HG03460 (cell line): ENCODE measurements at regions not wholly inside any gene's neighbourhood (a gene's known extent, or its start where the extent isn't known, plus 50 kb on each side); places are given as distances from the start of the nearest gene placed in this dataset.

Experiments used
- ATAC-seq: cut with Tn5 transposase; IDR thresholded peaks from one replicate; pipeline ENCODE4 v1.9.1; 2021; ENCODE audit not compliant: unreplicated experiment

- ATAC-seq: no peak
These were observed 120.3 kb upstream of the FLRT2 start for GRCh38 chr14:85409481-85410210.

- no peak for ATAC-seq
These were observed 117.2 kb upstream of the FLRT2 start for GRCh38 chr14:85412756-85413155.

GRCh38 chr14:85413836-85414526 is 116.0 kb upstream of the FLRT2 start:
- no peak for ATAC-seq

GRCh38 chr14:85415015-85415712 is 114.8 kb upstream of the FLRT2 start:
- no peak for ATAC-seq

GRCh38 chr14:85416771-85417170 is 113.2 kb upstream of the FLRT2 start:
- no peak for ATAC-seq

GRCh38 chr14:85417396-85417795 is 112.5 kb upstream of the FLRT2 start:
- ATAC-seq: no peak

- ATAC-seq: no peak
These were observed 111.2 kb upstream of the FLRT2 start for GRCh38 chr14:85418721-85419120.

- no peak for ATAC-seq
These were observed 109.7 kb upstream of the FLRT2 start for GRCh38 chr14:85420278-85420677.

GRCh38 chr14:85420707-85421106 is 109.2 kb upstream of the FLRT2 start:
- no peak for ATAC-seq

GRCh38 chr14:85421186-85421877 is 108.6 kb upstream of the FLRT2 start:
- ATAC-seq: no peak

- ATAC-seq: no peak
These were observed 106.1 kb upstream of the FLRT2 start for GRCh38 chr14:85423889-85424288.

- no peak for ATAC-seq
These were observed 104.4 kb upstream of the FLRT2 start for GRCh38 chr14:85425507-85425906.

- no peak for ATAC-seq
These were observed 103.6 kb upstream of the FLRT2 start for GRCh38 chr14:85426068-85426935.

GRCh38 chr14:85428926-85429325 is 101.0 kb upstream of the FLRT2 start:
- no peak for ATAC-seq

GRCh38 chr14:85437148-85437547 is 92.8 kb upstream of the FLRT2 start:
- ATAC-seq: no peak

GRCh38 chr14:85438001-85438400 is 91.9 kb upstream of the FLRT2 start:
- ATAC-seq: no peak

- no peak for ATAC-seq
These were observed 91.4 kb upstream of the FLRT2 start for GRCh38 chr14:85438481-85438942.

GRCh38 chr14:85439696-85440328 is 90.1 kb upstream of the FLRT2 start:
- no peak for ATAC-seq

- no peak for ATAC-seq
These were observed 87.9 kb upstream of the FLRT2 start for GRCh38 chr14:85441909-85442643.
